GM12878 (cell line): ENCODE measurements at regions not wholly inside any gene's neighbourhood (a gene's known extent, or its start where the extent isn't known, plus 50 kb on each side); places are given as distances from the start of the nearest gene placed in this dataset.

Experiments used
- ATAC-seq: fragments of 200-7000 bp; cut with Tn5 transposase; 3 replicates; pipeline ENCODE4 v1.9.1; 2020; ENCODE audit warnings: mild to moderate bottlenecking, moderate library complexity
- BruUV-seq: library from RNA; stranded (reverse); fragments of 400-500 nt; replicated peaks from 2 replicates; lab custom pipeline; 2021; lab: Mats Ljungman, UMichigan
- CTCF ChIA-PET: fragments of 300-600 bp; sonication (Branson Sonifier 250); formaldehyde crosslinking; extraction: SDS; loops from one replicate; lab custom pipeline; 2021; ENCODE audit warnings: inconsistent platforms; lab: Yijun Ruan, JAX
- POLR2A ChIA-PET: fragments of 350-600 bp; formaldehyde crosslinking; extraction: SDS; loops from one replicate; lab custom pipeline; 2021; ENCODE audit warnings: inconsistent platforms; lab: Charles Lee
- RAD21 ChIA-PET: fragments of 300-600 bp; sonication (Branson Sonifier 250); formaldehyde crosslinking; loops from one replicate; lab custom pipeline; 2023; ENCODE audit warnings: antibody characterized with exemption; ENCODE audit not compliant: unreplicated experiment; lab: Charles Lee
- SMC1A ChIA-PET: fragments of 300-600 bp; sonication (Branson Sonifier 250); formaldehyde crosslinking; loops from one replicate; lab custom pipeline; 2023; ENCODE audit not compliant: unreplicated experiment, uncharacterized antibody; lab: Charles Lee
- DNase-seq: peaks from one replicate; pipeline ENCODE4 v3.0.0-alpha.2; 2011; ENCODE audit warnings: low read depth, low spot score
- FAIRE-seq: peaks from 3 replicates; lab custom pipeline; 2011; peaks lifted over from hg19 to GRCh38; lab: Jason Lieb, UNC
- H2AFZ ChIP-seq: 2 replicates; pipeline ENCODE4 v1.6.0; 2011; ENCODE audit warnings: low read depth, low read length, control low read depth; ENCODE audit not compliant: control insufficient read depth
- H3K27ac ChIP-seq: 2 replicates; pipeline ENCODE4 v1.5.1; 2011; ENCODE audit warnings: control low read depth; ENCODE audit not compliant: control insufficient read depth, insufficient read depth
- H3K27me3 ChIP-seq, 2 experiments: replicated peaks in 1 of 2; 2 replicates each; pipeline versions ENCODE4 v1.6.0 to v1.6.1; 2011; ENCODE audit warnings: low read length in 1 of 2; ENCODE audit not compliant: control insufficient read depth in 2 of 2, insufficient read depth in 2 of 2
- H3K36me3 ChIP-seq, 2 experiments: 2 replicates each; pipeline ENCODE4 v1.5.1; 2011; ENCODE audit warnings: low read length in 1 of 2; ENCODE audit not compliant: control insufficient read depth in 2 of 2, insufficient read depth in 2 of 2
- H3K4me1 ChIP-seq: 2 replicates; pipeline ENCODE4 v1.6.1; 2011; ENCODE audit warnings: mild to moderate bottlenecking, low read length, moderate library complexity, mixed read lengths; ENCODE audit not compliant: control insufficient read depth, insufficient read depth
- H3K4me2 ChIP-seq: 2 replicates; pipeline ENCODE4 v1.6.0; 2011; ENCODE audit warnings: control low read depth; ENCODE audit not compliant: control insufficient read depth, insufficient read depth
- H3K4me3 ChIP-seq: fragments of 200-600 bp; sonication (generic); 2 replicates; pipeline ENCODE4 v1.5.1; 2016
- H3K79me2 ChIP-seq: 2 replicates; pipeline ENCODE4 v1.6.0; 2011; ENCODE audit warnings: low read length; ENCODE audit not compliant: control insufficient read depth, insufficient read depth
- H3K9ac ChIP-seq: 2 replicates; pipeline ENCODE4 v1.8.0; 2011; ENCODE audit warnings: low read length, control low read depth, mixed read lengths; ENCODE audit not compliant: control insufficient read depth, insufficient read depth
- H3K9me3 ChIP-seq: replicated peaks from 3 replicates; pipeline ENCODE4 v1.5.1; 2011; ENCODE audit warnings: mild to moderate bottlenecking, low read length; ENCODE audit not compliant: control insufficient read depth, insufficient read depth
- H4K20me1 ChIP-seq: 2 replicates; pipeline ENCODE4 v1.6.0; 2011; ENCODE audit not compliant: control insufficient read depth, insufficient read depth
- ASH2L ChIP-seq: fragments of 300-600, 200-600 bp; sonication (generic); IDR thresholded peaks from 2 replicates; pipeline ENCODE4 v1.6.1; 2017; ENCODE audit warnings: low read depth, mild to moderate bottlenecking, borderline replicate concordance
- CBFB ChIP-seq: IDR thresholded peaks from 2 replicates; pipeline ENCODE4 v1.6.1; 2016; ENCODE audit warnings: antibody characterized with exemption, low read depth
- FOXK2 ChIP-seq: fragments of 450-650 bp; IDR thresholded peaks from 2 replicates; pipeline ENCODE4 v1.6.1; 2017; ENCODE audit warnings: mild to moderate bottlenecking, moderate library complexity
- GABPA ChIP-seq: IDR thresholded peaks from 2 replicates; pipeline ENCODE4 v1.6.1; 2014; ENCODE audit warnings: antibody characterized with exemption, low read depth, mild to moderate bottlenecking, inconsistent platforms
- HDGF ChIP-seq: fragments of 450-650 bp; IDR thresholded peaks from 2 replicates; pipeline ENCODE4 v1.6.1; 2016; ENCODE audit warnings: antibody characterized with exemption
- JUNB ChIP-seq: IDR thresholded peaks from 2 replicates; pipeline ENCODE4 v1.6.1; 2016; ENCODE audit warnings: antibody characterized with exemption, mild to moderate bottlenecking
- KDM1A ChIP-seq: fragments of 200-600 bp; sonication (generic); IDR thresholded peaks from 2 replicates; pipeline ENCODE4 v1.6.1; 2016; ENCODE audit warnings: borderline replicate concordance
- SMARCA5 ChIP-seq: fragments of 450-650 bp; IDR thresholded peaks from 2 replicates; pipeline ENCODE4 v1.6.1; 2017; ENCODE audit warnings: mild to moderate bottlenecking
- TAF1 ChIP-seq: IDR thresholded peaks from 2 replicates; pipeline ENCODE4 v1.6.1; 2011; ENCODE audit warnings: mild to moderate bottlenecking, low read depth, low read length, borderline replicate concordance
- WGBS: methylation state at CpG from one replicate; pipeline ENCODE4 v1.1.6; 2016; ENCODE audit warnings: low lambda C conversion rate; ENCODE audit not compliant: insufficient replicate concordance, insufficient coverage; ENCODE audit errors: missing lambda C conversion rate; 5-methylcytosine and 5-hydroxymethylcytosine counted together
- in situ Hi-C: fragments of 300-500 bp; cut with MboI; formaldehyde crosslinking; loops from 9 replicates; pipeline ENCODE4 v1.14.3; 2018; ENCODE audit warnings: mixed read lengths
- intact Hi-C: fragments of 100-400 bp; cut with micrococcal nuclease; formaldehyde crosslinking; loops from one replicate; pipeline ENCODE4 v1.14.2; 2022; ENCODE audit not compliant: unreplicated experiment

DNA sequence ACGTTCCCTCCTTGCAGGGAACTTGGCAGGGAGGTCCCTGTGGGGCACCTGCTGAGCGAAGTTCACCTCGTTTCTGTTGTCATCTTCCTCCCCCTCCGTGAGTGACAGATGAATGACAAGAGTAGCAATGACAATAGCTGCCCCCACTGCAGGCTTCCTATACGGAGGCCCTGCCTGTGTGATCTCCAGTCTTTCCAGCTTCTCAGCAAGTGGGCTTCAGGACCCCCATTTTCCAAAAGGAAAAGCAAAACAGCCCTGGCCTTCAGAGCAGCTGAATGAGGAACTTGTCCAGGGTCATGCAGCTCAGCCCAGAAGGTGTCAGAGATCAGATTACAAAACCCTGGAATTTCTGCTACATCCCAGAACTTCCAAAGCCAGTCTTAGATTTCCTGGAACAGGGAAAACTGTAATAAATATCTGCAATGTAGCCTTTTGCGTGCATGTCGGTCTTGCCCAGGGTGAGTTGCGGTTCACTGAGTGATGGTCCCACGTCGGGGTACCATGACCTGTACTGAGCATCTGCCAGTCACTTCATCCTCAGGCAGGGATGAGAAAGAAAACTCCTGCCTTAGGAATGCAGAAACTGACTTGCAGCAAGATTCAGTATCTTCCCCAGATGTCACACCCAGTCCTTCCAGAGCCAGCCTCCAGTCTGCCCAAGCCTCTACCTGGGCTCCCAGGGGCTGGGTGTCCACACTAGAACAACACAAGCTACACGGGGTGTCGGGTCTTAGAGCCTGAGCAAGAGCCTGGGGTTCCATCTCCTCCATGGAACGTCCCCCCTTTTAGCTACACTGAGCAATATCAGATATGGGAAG lies 1457.0 kb downstream of the BRD1 start:
- Histone ChIP-seq H3K27ac (no peak overlapping the region), H3K4me2 (no peak overlapping the region), H3K4me1 (no peaks in the 10 kb centered on the region), H3K79me2 (no peaks in the 10 kb centered on the region), H3K4me3 (no peak overlapping the region), H2AFZ (no peak overlapping the region), H3K36me3 (no peaks in the 10 kb centered on the region), H4K20me1 (no peaks in the 10 kb centered on the region), H3K9me3 (no peaks in the 10 kb centered on the region; the same call in 2 of the 3 replicates), H3K9ac (no peak overlapping the region), H3K27me3 (no peaks in the 10 kb centered on the region)
- no peak for TF ChIP-seq SMARCA5
- no peak for TF ChIP-seq HDGF
- no peak for TF ChIP-seq JUNB
- no peak for TF ChIP-seq TAF1
- TF ChIP-seq GABPA = no peak
- TF ChIP-seq CBFB = no peak
- TF ChIP-seq ASH2L = no peak
- TF ChIP-seq FOXK2 = no peak
- no peak for TF ChIP-seq KDM1A
- BruUV-seq = no TSS peak
- SMC1A ChIA-PET = no interaction called here
- RAD21 ChIA-PET = no interaction called here
- in situ Hi-C loops = no loop called here
- CTCF ChIA-PET = no interaction called here
- POLR2A ChIA-PET = no interaction called here
- WGBS = 5% methylated on average over 13 of the region's 13 CpGs
- FAIRE-seq (no peak), DNase-seq (no peak), ATAC-seq (no peak)
- intact Hi-C loops = no loop called here
